ENCODE measurements at regions not wholly inside any gene's neighbourhood (a gene's known extent, or its start where the extent isn't known, plus 50 kb on each side); places are given as distances from the start of the nearest gene placed in this dataset.
"Not testable (repeated sequence)": the region's sequence is repeated elsewhere in the genome, so short reads cannot be mapped to it uniquely, and the experiment has no call there.

DNA sequence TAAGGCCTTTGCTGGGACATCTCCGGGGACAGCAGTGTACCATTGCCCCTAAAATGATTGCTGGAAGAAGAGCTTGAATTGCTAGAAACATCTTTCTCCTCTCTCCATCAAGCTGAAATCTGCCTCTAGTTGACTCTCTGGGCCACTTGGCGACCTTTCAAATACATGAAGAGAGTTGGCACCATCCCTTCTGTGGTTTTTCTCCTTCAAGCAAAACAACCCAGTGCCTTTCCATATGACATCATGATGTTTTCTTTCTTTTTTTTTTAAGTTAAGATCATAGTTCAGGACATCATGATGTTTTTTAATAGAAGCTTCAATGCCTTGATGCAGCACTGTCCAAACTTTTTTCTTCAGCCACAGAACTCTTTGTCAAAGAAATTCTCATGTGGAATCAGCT is 144.0 kb upstream of the PTPRG start:
- no peak overlapping the region for H3K4me3 Mint-ChIP-seq
- H3K27ac Mint-ChIP-seq: no peak overlapping the region
- H3K27me3 Mint-ChIP-seq: peaks cover 14% of the 10 kb centered on the region
- no peak for DNase-seq (ENCODE audit: extremely low spot score, unreplicated experiment)
- H3K4me1 Mint-ChIP-seq (ENCODE audit: unreplicated experiment): no peaks in the 10 kb centered on the region
- no peaks in the 10 kb centered on the region for H3K9me3 Mint-ChIP-seq
- TF ChIP-seq, protein P1, sequence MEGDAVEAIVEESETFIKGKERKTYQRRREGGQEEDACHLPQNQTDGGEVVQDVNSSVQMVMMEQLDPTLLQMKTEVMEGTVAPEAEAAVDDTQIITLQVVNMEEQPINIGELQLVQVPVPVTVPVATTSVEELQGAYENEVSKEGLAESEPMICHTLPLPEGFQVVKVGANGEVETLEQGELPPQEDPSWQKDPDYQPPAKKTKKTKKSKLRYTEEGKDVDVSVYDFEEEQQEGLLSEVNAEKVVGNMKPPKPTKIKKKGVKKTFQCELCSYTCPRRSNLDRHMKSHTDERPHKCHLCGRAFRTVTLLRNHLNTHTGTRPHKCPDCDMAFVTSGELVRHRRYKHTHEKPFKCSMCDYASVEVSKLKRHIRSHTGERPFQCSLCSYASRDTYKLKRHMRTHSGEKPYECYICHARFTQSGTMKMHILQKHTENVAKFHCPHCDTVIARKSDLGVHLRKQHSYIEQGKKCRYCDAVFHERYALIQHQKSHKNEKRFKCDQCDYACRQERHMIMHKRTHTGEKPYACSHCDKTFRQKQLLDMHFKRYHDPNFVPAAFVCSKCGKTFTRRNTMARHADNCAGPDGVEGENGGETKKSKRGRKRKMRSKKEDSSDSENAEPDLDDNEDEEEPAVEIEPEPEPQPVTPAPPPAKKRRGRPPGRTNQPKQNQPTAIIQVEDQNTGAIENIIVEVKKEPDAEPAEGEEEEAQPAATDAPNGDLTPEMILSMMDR (conservative IDR thresholded peaks at IDR 0.05): no peak
- H3K36me3 Mint-ChIP-seq: no peaks in the 10 kb centered on the region

- Mint-ChIP-seq H3K4me1 (ENCODE audit: unreplicated experiment) (peaks cover 4% of the 10 kb centered on the region), H3K9me3 (no peaks in the 10 kb centered on the region)
Observed at GRCh38 chr3:61420136-61420759, 141.1 kb upstream of the PTPRG start.

GRCh38 chr3:61422945-61423673 is 138.3 kb upstream of the PTPRG start:
- peaks cover 7% of the 10 kb centered on the region for H3K27me3 Mint-ChIP-seq

More at GRCh38 chr3:61420136-61420759, 141.1 kb upstream of the PTPRG start:
- no peak for DNase-seq (ENCODE audit: extremely low spot score, unreplicated experiment)
- TF ChIP-seq, protein P1 (conservative IDR thresholded peaks at IDR 0.05): no peak
- no peak overlapping the region for H3K27ac Mint-ChIP-seq
- peaks cover 7% of the 10 kb centered on the region for H3K27me3 Mint-ChIP-seq
- H3K36me3 Mint-ChIP-seq: no peaks in the 10 kb centered on the region
- H3K4me3 Mint-ChIP-seq: no peak overlapping the region

GRCh38 chr3:61425356-61425755 is 136.0 kb upstream of the PTPRG start:
- H3K4me3 Mint-ChIP-seq: no peak overlapping the region
- TF ChIP-seq, protein P1 (conservative IDR thresholded peaks at IDR 0.05): no peak
- no peaks in the 10 kb centered on the region for H3K9me3 Mint-ChIP-seq
- H3K4me1 Mint-ChIP-seq (ENCODE audit: unreplicated experiment): peaks cover 8% of the 10 kb centered on the region
- H3K27ac Mint-ChIP-seq: no peak overlapping the region
- DNase-seq (ENCODE audit: extremely low spot score, unreplicated experiment): no peak
- H3K27me3 Mint-ChIP-seq: peaks cover 4% of the 10 kb centered on the region
- H3K36me3 Mint-ChIP-seq: no peaks in the 10 kb centered on the region

More at GRCh38 chr3:61422945-61423673, 138.3 kb upstream of the PTPRG start:
- H3K4me3 Mint-ChIP-seq: no peak overlapping the region
- no peaks in the 10 kb centered on the region for H3K36me3 Mint-ChIP-seq
- peaks cover 8% of the 10 kb centered on the region for H3K4me1 Mint-ChIP-seq (ENCODE audit: unreplicated experiment)
- no peak for DNase-seq (ENCODE audit: extremely low spot score, unreplicated experiment)
- TF ChIP-seq, protein P1 (conservative IDR thresholded peaks at IDR 0.05): no peak
- no peak overlapping the region for H3K27ac Mint-ChIP-seq
- no peaks in the 10 kb centered on the region for H3K9me3 Mint-ChIP-seq

DNA sequence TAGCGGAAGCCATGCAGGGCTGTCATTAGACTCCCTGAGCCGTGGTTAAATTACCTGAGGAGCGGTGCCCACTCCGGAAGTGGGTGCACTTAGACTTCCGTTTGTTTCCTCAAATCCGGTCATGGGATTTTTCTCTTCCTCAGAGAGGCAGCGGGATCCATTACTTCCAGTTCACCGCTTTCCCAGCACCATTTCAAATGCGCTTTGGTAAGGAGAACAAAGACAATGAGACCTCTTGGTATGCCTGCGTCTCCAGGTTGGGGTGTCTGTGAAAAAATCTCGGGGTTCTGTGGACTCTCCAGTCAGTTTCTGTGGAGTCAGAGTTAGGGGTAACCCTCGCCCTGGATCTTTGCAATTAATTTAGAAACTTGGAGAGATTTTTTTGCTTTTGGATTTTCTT is 132.3 kb upstream of the PTPRG start:
- TF ChIP-seq, protein P1 (conservative IDR thresholded peaks at IDR 0.05): no peak
- Mint-ChIP-seq H3K27ac (no peak overlapping the region), H3K4me3 (no peak overlapping the region), H3K4me1 (ENCODE audit: unreplicated experiment) (peaks cover 5% of the 10 kb centered on the region), H3K36me3 (no peaks in the 10 kb centered on the region), H3K9me3 (no peaks in the 10 kb centered on the region), H3K27me3 (no peaks in the 10 kb centered on the region)
- DNase-seq (ENCODE audit: extremely low spot score, unreplicated experiment): no peak

DNA sequence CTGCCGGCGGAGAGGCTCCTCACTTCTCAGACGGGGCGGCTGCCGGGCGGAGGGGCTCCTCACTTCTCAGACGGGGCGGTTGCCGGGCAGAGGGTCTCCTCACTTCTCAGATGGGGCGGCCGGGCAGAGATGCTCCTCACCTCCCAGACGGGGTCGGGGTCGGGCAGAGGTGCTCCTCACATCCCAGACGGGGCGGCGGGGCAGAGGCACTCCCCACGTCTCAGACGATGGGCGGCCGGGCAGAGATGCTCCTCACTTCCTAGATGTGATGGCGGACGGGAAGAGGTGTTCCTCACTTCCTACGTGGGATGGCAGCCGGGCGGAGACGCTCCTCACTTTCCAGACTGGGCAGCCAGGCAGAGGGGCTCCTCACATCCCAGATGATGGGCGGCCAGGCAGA is 126.5 kb upstream of the PTPRG start:
- DNase-seq (ENCODE audit: extremely low spot score, unreplicated experiment); H3K4me3 Mint-ChIP-seq; H3K27me3 Mint-ChIP-seq; H3K27ac Mint-ChIP-seq; H3K36me3 Mint-ChIP-seq; H3K9me3 Mint-ChIP-seq: not testable (repeated sequence)
- peaks cover 18% of the 10 kb centered on the region for H3K4me1 Mint-ChIP-seq (ENCODE audit: unreplicated experiment)

DNA sequence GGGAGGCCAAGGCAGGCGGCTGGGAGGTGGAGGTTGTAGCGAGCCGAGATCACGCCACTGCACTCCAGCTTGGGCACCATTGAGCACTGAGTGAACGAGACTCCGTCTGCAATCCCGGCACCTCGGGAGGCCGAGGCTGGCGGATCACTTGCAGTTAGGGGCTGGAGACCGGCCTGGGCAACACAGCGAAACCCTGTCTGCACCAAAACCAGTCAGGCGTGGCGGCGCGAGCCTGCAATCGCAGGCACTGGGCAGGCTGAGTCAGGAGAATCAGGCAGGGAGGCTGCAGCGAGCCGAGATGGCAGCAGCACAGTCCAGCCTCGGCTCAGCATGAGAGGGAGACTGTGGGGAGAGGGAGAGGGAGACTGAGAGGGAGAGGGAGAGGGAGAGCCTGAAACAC is 126.0 kb upstream of the PTPRG start:
- H3K4me3 Mint-ChIP-seq; H3K27ac Mint-ChIP-seq; H3K36me3 Mint-ChIP-seq; H3K9me3 Mint-ChIP-seq; H3K27me3 Mint-ChIP-seq; DNase-seq (ENCODE audit: extremely low spot score, unreplicated experiment): not testable (repeated sequence)
- H3K4me1 Mint-ChIP-seq (ENCODE audit: unreplicated experiment): peaks cover 18% of the 10 kb centered on the region

All from type B pancreatic cell (in vitro differentiated cells).